Smooth muscle cell (in vitro differentiated cells): ENCODE measurements at regions not wholly inside any gene's neighbourhood (a gene's known extent, or its start where the extent isn't known, plus 50 kb on each side); places are given as distances from the start of the nearest gene placed in this dataset.

ENCODE experiments used
- DNase-seq: peaks from one replicate; lab custom pipeline; 2025; ENCODE audit not compliant: unreplicated experiment; lab: John Stamatoyannopoulos, UW
- H2AFZ ChIP-seq: fragments of 200-600 bp; sonication (generic); 2 replicates; pipeline ENCODE4 v1.6.0; 2016; ENCODE audit warnings: antibody characterized with exemption, low read depth, mild to moderate bottlenecking
- H3F3A ChIP-seq: fragments of 200-600 bp; sonication (generic); 2 replicates; pipeline ENCODE4 v1.6.0; 2017; ENCODE audit warnings: antibody characterized with exemption, low read depth
- H3K27ac ChIP-seq: fragments of 200-600 bp; sonication (generic); 2 replicates; pipeline ENCODE4 v1.5.1; 2016; ENCODE audit warnings: low read depth, mild to moderate bottlenecking
- H3K27me3 ChIP-seq: fragments of 200-600 bp; sonication (generic); 2 replicates; pipeline ENCODE4 v1.6.1; 2016; ENCODE audit warnings: low read depth, mild to moderate bottlenecking
- H3K36me3 ChIP-seq: fragments of 200-600 bp; sonication (generic); 2 replicates; pipeline ENCODE4 v1.5.1; 2016; ENCODE audit warnings: low read depth
- H3K4me1 ChIP-seq: fragments of 200-600 bp; sonication (generic); 2 replicates; pipeline ENCODE4 v1.5.1; 2016; ENCODE audit warnings: low read depth
- H3K4me2 ChIP-seq: fragments of 200-600 bp; sonication (generic); 2 replicates; pipeline ENCODE4 v1.6.0; 2016; ENCODE audit warnings: mild to moderate bottlenecking
- H3K4me3 ChIP-seq: fragments of 200-600 bp; sonication (generic); 2 replicates; pipeline ENCODE4 v1.5.1; 2016; ENCODE audit warnings: mild to moderate bottlenecking
- H3K79me2 ChIP-seq: fragments of 200-600 bp; sonication (generic); 2 replicates; pipeline ENCODE4 v1.6.0; 2016; ENCODE audit warnings: low read depth, mild to moderate bottlenecking
- H3K9ac ChIP-seq: fragments of 200-600 bp; sonication (generic); 2 replicates; pipeline ENCODE4 v1.6.0; 2016; ENCODE audit warnings: low read depth
- H3K9me3 ChIP-seq: fragments of 200-600 bp; sonication (generic); replicated peaks from 2 replicates; pipeline ENCODE4 v1.5.1; 2016; ENCODE audit warnings: low read depth
- H4K20me1 ChIP-seq: fragments of 200-600 bp; sonication (generic); 2 replicates; pipeline ENCODE4 v1.6.0; 2016; ENCODE audit warnings: low read depth
- WGBS: methylation state at CpG from one replicate; pipeline ENCODE4 v1.1.7; 2016; ENCODE audit warnings: low lambda C conversion rate; 5-methylcytosine and 5-hydroxymethylcytosine counted together
- TF ChIP-seq, protein P1 (sequence below): fragments of 200-600 bp; sonication (generic); IDR thresholded peaks from 2 replicates; pipeline ENCODE4 v1.5.1; 2017; ENCODE audit warnings: borderline replicate concordance, mild to moderate bottlenecking, antibody characterized with exemption; ENCODE audit not compliant: insufficient read depth, poor library complexity, severe bottlenecking

DNA sequence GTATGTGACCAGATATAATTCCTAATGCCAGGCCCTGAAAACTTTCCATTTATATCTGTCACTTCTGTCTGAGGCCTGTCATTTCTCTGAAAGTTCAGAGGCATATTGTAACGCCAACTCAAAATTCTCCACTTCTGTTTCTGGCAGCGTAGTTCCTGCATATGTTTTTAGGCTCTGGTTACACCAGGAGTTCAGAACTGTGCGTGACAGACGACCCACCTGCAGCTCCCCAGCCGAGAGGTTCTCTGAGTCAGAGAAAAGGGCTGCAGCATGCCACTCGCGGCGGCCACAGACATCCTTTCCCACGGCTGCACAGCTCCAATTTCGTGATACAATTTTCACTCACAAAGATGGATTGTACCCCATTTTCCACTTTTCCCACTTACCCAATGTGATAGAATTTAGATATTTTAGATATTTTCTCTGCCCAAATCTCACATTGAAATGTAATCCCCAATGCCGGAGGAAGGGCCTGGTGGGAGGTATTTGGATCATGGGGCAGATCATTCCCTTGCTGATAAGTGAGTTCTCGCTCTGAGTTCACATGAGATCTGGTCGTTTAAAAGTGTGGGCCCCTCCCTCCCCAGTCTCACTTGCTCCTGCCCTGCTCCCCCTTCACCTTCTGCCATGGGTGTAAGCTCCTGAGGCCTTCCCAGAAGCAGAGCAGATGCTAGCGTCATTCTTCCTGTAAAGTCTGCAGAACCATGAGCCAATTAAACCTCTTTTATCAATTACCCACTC, 308.1 kb downstream of the LIG4 start:
- Histone ChIP-seq H3K9ac (no peak overlapping the region), H3K4me2 (no peak overlapping the region), H3K4me3 (no peak overlapping the region), H3K27ac (no peak overlapping the region), H3F3A (no peaks in the 10 kb centered on the region), H3K9me3 (no peaks in the 10 kb centered on the region), H2AFZ (no peak overlapping the region), H3K79me2 (no peaks in the 10 kb centered on the region), H3K4me1 (no peaks in the 10 kb centered on the region), H3K27me3 (no peaks in the 10 kb centered on the region), H4K20me1 (no peaks in the 10 kb centered on the region), H3K36me3 (no peaks in the 10 kb centered on the region)
- no peak for DNase-seq
- 78% methylated on average over 14 of the region's 14 CpGs for WGBS
- TF ChIP-seq, protein P1, sequence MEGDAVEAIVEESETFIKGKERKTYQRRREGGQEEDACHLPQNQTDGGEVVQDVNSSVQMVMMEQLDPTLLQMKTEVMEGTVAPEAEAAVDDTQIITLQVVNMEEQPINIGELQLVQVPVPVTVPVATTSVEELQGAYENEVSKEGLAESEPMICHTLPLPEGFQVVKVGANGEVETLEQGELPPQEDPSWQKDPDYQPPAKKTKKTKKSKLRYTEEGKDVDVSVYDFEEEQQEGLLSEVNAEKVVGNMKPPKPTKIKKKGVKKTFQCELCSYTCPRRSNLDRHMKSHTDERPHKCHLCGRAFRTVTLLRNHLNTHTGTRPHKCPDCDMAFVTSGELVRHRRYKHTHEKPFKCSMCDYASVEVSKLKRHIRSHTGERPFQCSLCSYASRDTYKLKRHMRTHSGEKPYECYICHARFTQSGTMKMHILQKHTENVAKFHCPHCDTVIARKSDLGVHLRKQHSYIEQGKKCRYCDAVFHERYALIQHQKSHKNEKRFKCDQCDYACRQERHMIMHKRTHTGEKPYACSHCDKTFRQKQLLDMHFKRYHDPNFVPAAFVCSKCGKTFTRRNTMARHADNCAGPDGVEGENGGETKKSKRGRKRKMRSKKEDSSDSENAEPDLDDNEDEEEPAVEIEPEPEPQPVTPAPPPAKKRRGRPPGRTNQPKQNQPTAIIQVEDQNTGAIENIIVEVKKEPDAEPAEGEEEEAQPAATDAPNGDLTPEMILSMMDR = no peak

DNA sequence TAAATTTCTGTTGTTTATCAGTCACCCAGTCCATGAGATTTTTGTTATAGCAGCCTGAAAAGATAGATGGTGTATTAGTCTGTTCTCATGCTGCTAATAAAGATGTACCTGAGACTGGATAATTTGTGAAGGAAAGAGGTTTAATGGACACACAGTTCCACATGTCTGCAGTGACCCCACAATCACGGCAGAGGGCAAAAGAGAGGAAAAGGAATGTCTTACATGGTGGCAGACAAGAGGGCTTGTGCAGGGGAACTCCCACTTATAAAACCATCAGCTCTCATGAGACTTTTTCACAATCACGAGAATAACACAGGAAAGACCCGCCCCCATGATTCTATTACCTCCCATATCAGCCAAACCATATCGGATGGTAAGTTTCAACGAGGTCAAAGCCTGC, 309.2 kb downstream of the LIG4 start:
- H3K9me3 ChIP-seq = no peaks in the 10 kb centered on the region
- no peak overlapping the region for H2AFZ ChIP-seq
- no peak overlapping the region for H3K9ac ChIP-seq
- DNase-seq = no peak
- no peak overlapping the region for H3K27ac ChIP-seq
- H3K27me3 ChIP-seq = no peaks in the 10 kb centered on the region
- H3F3A ChIP-seq = no peaks in the 10 kb centered on the region
- WGBS = 95% methylated on average over 5 of the region's 5 CpGs
- H3K4me3 ChIP-seq = no peak overlapping the region
- no peaks in the 10 kb centered on the region for H4K20me1 ChIP-seq
- H3K79me2 ChIP-seq = no peaks in the 10 kb centered on the region
- H3K36me3 ChIP-seq = no peaks in the 10 kb centered on the region
- TF ChIP-seq, protein P1 = no peak
- H3K4me2 ChIP-seq = no peak overlapping the region
- H3K4me1 ChIP-seq = no peaks in the 10 kb centered on the region

DNA sequence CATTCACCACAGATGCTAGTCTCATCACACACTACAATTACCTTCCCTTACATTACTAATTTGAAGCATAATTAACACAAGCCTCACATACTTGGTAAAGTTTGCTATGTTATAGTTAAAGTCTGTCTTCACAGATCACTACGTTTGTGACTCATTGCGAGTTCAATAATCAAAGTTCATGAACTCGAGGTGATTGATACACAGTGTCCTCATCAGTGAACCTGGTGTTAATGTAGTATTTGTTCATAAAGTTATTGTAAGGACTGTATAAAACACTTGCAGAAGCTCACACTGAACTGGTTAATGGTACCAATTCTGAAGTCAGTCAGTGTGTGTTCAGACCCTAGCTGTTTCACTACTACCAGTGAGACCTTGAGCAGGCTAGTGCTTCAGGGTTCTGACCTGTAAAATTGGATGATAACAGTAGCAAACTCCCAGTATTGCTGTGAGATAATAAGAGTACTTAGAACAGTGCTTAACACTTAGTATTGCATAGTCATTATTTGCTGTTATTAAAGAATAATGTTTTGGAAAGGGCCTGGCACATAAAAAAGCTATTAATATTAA, 313.3 kb downstream of the LIG4 start:
- Histone ChIP-seq H3F3A (no peaks in the 10 kb centered on the region), H3K4me1 (no peaks in the 10 kb centered on the region), H3K9ac (no peak overlapping the region), H3K27me3 (no peaks in the 10 kb centered on the region), H3K9me3 (no peaks in the 10 kb centered on the region), H2AFZ (no peak overlapping the region), H3K4me3 (no peak overlapping the region), H3K27ac (no peak overlapping the region), H3K79me2 (no peaks in the 10 kb centered on the region), H3K4me2 (no peak overlapping the region), H3K36me3 (no peaks in the 10 kb centered on the region), H4K20me1 (no peaks in the 10 kb centered on the region)
- TF ChIP-seq, protein P1 = no peak
- WGBS = 91% methylated on average over 3 of the region's 3 CpGs
- DNase-seq = no peak

GRCh38 chr13:107901230-107901629, 314.1 kb downstream of the LIG4 start:
- Histone ChIP-seq H3K36me3 (no peaks in the 10 kb centered on the region), H3K4me2 (no peak overlapping the region), H3K79me2 (no peaks in the 10 kb centered on the region), H3F3A (no peaks in the 10 kb centered on the region), H3K4me3 (no peak overlapping the region), H3K27ac (no peak overlapping the region), H3K4me1 (no peaks in the 10 kb centered on the region), H3K9ac (no peak overlapping the region), H3K9me3 (no peaks in the 10 kb centered on the region), H3K27me3 (no peaks in the 10 kb centered on the region), H4K20me1 (no peaks in the 10 kb centered on the region), H2AFZ (no peak overlapping the region)
- TF ChIP-seq, protein P1 = no peak
- 85% methylated on average over 2 of the region's 2 CpGs for WGBS
- no peak for DNase-seq
